Panc1 (cell line): ENCODE measurements at regions not wholly inside any gene's neighbourhood (a gene's known extent, or its start where the extent isn't known, plus 50 kb on each side); places are given as distances from the start of the nearest gene placed in this dataset.
A peak's percentile ranks its signal among the peaks of the same experiment; 100 is the strongest.

Source experiments
- ATAC-seq: fragments of 200-7000 bp; cut with Tn5 transposase; 2 replicates; pipeline ENCODE4 v1.9.1; 2020; ENCODE audit warnings: mild to moderate bottlenecking, moderate library complexity
- BruUV-seq: library from RNA; stranded (reverse); fragments of 400-500 nt; replicated peaks from 2 replicates; lab custom pipeline; 2021; lab: Mats Ljungman, UMichigan
- CTCF ChIA-PET: fragments of 300-600 bp; sonication (Branson Sonifier 250); formaldehyde crosslinking; loops from one replicate; lab custom pipeline; 2022; ENCODE audit warnings: antibody characterized with exemption; lab: Charles Lee
- POLR2A ChIA-PET: fragments of 300-600 bp; sonication (Branson Sonifier 250); formaldehyde crosslinking; loops from one replicate; lab custom pipeline; 2022; ENCODE audit warnings: antibody characterized with exemption; lab: Charles Lee
- DNase-seq: peaks from one replicate; pipeline ENCODE4 v3.0.0-alpha.2; 2010; ENCODE audit warnings: low read depth, low spot score
- H3K27ac ChIP-seq: 2 replicates; pipeline ENCODE4 v1.5.1; 2011; ENCODE audit warnings: mild to moderate bottlenecking, low read length, inconsistent platforms
- H3K27me3 ChIP-seq: fragments of 200-500 bp; sonication (Bioruptor generic); 2 replicates; pipeline ENCODE4 v1.6.0; 2014; ENCODE audit warnings: low read length, inconsistent platforms; ENCODE audit not compliant: control insufficient read depth, insufficient read depth
- H3K36me3 ChIP-seq: fragments of 200-500 bp; sonication (Bioruptor generic); 2 replicates; pipeline ENCODE4 v1.5.1; 2014; ENCODE audit warnings: inconsistent platforms, mild to moderate bottlenecking, low read length, moderate library complexity; ENCODE audit not compliant: control insufficient read depth, insufficient read depth
- H3K4me1 ChIP-seq: 2 replicates; pipeline ENCODE4 v1.5.1; 2011; ENCODE audit warnings: inconsistent platforms, mild to moderate bottlenecking, low read length, moderate library complexity; ENCODE audit not compliant: control insufficient read depth, insufficient read depth
- H3K4me3 ChIP-seq, 2 experiments: 2 replicates each; pipeline ENCODE4 v1.5.1; 2011 to 2012; ENCODE audit warnings: low read depth in 2 of 2, low read length in 2 of 2, mild to moderate bottlenecking in 2 of 2, inconsistent platforms in 1 of 2, moderate library complexity in 1 of 2
- H3K9me3 ChIP-seq: fragments of 200-500 bp; sonication (Bioruptor generic); 2 replicates; pipeline ENCODE4 v1.5.1; 2014; ENCODE audit warnings: low read depth, mild to moderate bottlenecking, inconsistent platforms, low read length, moderate library complexity; ENCODE audit not compliant: control insufficient read depth, insufficient read depth
- POLR2AphosphoS5 ChIP-seq: IDR thresholded peaks from 2 replicates; pipeline ENCODE4 v1.6.1; 2012; ENCODE audit warnings: mild to moderate bottlenecking, low read depth, low read length, moderate library complexity
- SIN3A ChIP-seq: IDR thresholded peaks from 2 replicates; pipeline ENCODE4 v1.6.1; 2012; ENCODE audit warnings: low read depth, mild to moderate bottlenecking, low read length, moderate library complexity, borderline replicate concordance; ENCODE audit not compliant: insufficient read depth
- TCF7L2 ChIP-seq: IDR thresholded peaks from 2 replicates; pipeline ENCODE4 v1.6.1; 2011; ENCODE audit warnings: mild to moderate bottlenecking, low read depth, low read length, inconsistent platforms
- in situ Hi-C: cut with HindIII; loops from 2 replicates; pipeline ENCODE4 v1.10.0; 2016; ENCODE audit warnings: low sequenced_read_pairs, low pct_unique_long_range_greater_than_20kb
- intact Hi-C: fragments of 100-400 bp; cut with micrococcal nuclease; formaldehyde crosslinking; loops from one replicate; pipeline ENCODE4 v1.10.0; 2022; ENCODE audit not compliant: unreplicated experiment
- TF ChIP-seq, protein P1 (sequence below), 2 experiments: IDR thresholded peaks; 2 replicates each; pipeline ENCODE4 v1.6.1; 2011 to 2012; ENCODE audit warnings: low read depth in 2 of 2, control low read depth in 1 of 2, low read length in 1 of 2, mild to moderate bottlenecking in 1 of 2, moderate library complexity in 1 of 2; ENCODE audit not compliant: insufficient read depth in 1 of 2
- TF ChIP-seq, protein P2 (sequence below): fragments of 450-650 bp; IDR thresholded peaks from 2 replicates; pipeline ENCODE4 v1.5.1; 2017; ENCODE audit warnings: mild to moderate bottlenecking

DNA sequence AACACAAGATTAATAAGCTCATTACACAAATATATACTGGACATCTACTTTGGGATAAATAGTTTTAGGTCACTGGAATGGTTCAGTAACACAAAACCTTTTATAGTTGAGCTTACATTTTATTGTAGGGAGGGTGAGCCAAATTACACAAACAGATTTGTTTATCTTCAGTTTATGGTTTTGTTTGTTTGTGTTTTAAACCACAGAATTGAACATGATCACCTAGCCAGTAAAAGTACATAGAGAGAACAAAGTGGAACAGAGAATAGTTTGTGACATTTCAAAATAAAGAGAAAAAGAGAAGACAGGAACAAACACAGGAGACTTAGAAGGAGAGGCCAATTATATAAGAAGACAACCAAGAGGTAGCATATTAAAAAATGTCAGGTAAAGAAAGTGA lies 1930.2 kb upstream of the PCDH20 start:
- Histone ChIP-seq H3K9me3 (no peaks in the 10 kb centered on the region), H3K27me3 (no peaks in the 10 kb centered on the region), H3K36me3 (no peaks in the 10 kb centered on the region), H3K4me3 (no peak overlapping the region), H3K27ac (no peak overlapping the region), H3K4me1 (no peaks in the 10 kb centered on the region; the same call in 1 of the 2 replicates)
- TF ChIP-seq, protein P1, sequence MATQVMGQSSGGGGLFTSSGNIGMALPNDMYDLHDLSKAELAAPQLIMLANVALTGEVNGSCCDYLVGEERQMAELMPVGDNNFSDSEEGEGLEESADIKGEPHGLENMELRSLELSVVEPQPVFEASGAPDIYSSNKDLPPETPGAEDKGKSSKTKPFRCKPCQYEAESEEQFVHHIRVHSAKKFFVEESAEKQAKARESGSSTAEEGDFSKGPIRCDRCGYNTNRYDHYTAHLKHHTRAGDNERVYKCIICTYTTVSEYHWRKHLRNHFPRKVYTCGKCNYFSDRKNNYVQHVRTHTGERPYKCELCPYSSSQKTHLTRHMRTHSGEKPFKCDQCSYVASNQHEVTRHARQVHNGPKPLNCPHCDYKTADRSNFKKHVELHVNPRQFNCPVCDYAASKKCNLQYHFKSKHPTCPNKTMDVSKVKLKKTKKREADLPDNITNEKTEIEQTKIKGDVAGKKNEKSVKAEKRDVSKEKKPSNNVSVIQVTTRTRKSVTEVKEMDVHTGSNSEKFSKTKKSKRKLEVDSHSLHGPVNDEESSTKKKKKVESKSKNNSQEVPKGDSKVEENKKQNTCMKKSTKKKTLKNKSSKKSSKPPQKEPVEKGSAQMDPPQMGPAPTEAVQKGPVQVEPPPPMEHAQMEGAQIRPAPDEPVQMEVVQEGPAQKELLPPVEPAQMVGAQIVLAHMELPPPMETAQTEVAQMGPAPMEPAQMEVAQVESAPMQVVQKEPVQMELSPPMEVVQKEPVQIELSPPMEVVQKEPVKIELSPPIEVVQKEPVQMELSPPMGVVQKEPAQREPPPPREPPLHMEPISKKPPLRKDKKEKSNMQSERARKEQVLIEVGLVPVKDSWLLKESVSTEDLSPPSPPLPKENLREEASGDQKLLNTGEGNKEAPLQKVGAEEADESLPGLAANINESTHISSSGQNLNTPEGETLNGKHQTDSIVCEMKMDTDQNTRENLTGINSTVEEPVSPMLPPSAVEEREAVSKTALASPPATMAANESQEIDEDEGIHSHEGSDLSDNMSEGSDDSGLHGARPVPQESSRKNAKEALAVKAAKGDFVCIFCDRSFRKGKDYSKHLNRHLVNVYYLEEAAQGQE (IDR thresholded peaks at IDR 0.05; ENCODE audit: insufficient read depth in 1 of 2, low read depth in 2 of 2, low read length in 1 of 2) = no peak
- TF ChIP-seq, protein P2, sequence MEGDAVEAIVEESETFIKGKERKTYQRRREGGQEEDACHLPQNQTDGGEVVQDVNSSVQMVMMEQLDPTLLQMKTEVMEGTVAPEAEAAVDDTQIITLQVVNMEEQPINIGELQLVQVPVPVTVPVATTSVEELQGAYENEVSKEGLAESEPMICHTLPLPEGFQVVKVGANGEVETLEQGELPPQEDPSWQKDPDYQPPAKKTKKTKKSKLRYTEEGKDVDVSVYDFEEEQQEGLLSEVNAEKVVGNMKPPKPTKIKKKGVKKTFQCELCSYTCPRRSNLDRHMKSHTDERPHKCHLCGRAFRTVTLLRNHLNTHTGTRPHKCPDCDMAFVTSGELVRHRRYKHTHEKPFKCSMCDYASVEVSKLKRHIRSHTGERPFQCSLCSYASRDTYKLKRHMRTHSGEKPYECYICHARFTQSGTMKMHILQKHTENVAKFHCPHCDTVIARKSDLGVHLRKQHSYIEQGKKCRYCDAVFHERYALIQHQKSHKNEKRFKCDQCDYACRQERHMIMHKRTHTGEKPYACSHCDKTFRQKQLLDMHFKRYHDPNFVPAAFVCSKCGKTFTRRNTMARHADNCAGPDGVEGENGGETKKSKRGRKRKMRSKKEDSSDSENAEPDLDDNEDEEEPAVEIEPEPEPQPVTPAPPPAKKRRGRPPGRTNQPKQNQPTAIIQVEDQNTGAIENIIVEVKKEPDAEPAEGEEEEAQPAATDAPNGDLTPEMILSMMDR = no peak
- TF ChIP-seq TCF7L2 (peak; percentile 56), POLR2AphosphoS5 (peak; percentile 44; the same call in 1 of the 2 replicates)
- ChIA-PET POLR2A (no interaction called here), CTCF (no interaction called here)
- in situ Hi-C loops (no loop called here), intact Hi-C loops (no loop called here)
- BruUV-seq = no TSS peak
- DNase-seq (no peak), ATAC-seq (peak; percentile 34; the same call in 1 of the 2 replicates)

DNA sequence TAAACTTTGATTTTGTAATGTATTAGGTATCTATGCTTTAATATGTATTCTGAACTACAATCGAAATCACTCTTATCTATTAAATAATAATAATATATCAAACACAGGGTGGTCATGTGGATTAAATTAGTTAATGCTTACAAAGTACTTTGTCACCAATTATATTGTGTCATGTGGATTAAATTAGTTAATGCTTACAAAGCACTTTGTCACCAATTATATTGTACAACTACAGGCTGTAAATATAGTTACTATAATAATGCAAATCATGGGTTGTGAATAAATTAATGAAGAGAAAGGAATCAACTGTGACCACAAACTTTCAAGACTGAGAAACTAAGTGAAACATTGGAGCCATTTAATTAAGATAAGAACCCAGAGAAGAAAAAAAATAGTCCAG lies 1929.1 kb upstream of the PCDH20 start:
- in situ Hi-C loops (no loop called here), intact Hi-C loops (no loop called here)
- Histone ChIP-seq H3K27me3 (no peaks in the 10 kb centered on the region), H3K27ac (no peak overlapping the region), H3K36me3 (no peaks in the 10 kb centered on the region), H3K4me3 (no peak overlapping the region), H3K9me3 (no peaks in the 10 kb centered on the region), H3K4me1 (no peaks in the 10 kb centered on the region; the same call in 1 of the 2 replicates)
- ChIA-PET CTCF (no interaction called here), POLR2A (no interaction called here)
- DNase-seq (no peak), ATAC-seq (no peak)
- TF ChIP-seq, protein P2 = no peak
- TF ChIP-seq TCF7L2 (no peak), POLR2AphosphoS5 (no peak), SIN3A (no peak)
- TF ChIP-seq, protein P1 (IDR thresholded peaks at IDR 0.05; ENCODE audit: insufficient read depth in 1 of 2, low read depth in 2 of 2, low read length in 1 of 2) = no peak
- BruUV-seq = no TSS peak
